ENCODE measurements at regions not wholly inside any gene's neighbourhood (a gene's known extent, or its start where the extent isn't known, plus 50 kb on each side); places are given as distances from the start of the nearest gene placed in this dataset.
"Not testable (repeated sequence)": the region's sequence is repeated elsewhere in the genome, so short reads cannot be mapped to it uniquely, and the experiment has no call there.

DNA sequence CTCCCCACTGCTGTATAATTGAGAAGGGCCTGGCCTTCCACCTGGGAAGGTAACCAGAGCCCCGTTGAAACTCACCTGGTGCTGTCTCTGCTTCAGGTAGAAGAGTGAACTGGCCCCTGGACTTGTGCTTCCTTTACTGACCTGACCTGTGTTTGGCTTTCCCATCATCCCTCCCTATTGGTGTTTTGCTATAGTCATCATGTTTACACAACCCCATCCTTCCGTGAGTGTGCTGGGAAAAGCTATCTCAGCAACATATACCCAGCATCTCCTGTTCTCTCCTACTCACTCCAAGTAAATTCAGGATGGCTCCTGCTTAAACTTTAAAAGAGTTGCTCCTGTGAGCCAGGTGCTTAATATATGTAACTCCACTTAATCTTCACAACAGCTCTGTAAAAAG lies 77.2 kb upstream of the TSC22D2 start:
- intact Hi-C loops (cut with DNase I, micrococcal nuclease) = no loop called here
- no peak for DNase-seq
- no peak for ATAC-seq

DNA sequence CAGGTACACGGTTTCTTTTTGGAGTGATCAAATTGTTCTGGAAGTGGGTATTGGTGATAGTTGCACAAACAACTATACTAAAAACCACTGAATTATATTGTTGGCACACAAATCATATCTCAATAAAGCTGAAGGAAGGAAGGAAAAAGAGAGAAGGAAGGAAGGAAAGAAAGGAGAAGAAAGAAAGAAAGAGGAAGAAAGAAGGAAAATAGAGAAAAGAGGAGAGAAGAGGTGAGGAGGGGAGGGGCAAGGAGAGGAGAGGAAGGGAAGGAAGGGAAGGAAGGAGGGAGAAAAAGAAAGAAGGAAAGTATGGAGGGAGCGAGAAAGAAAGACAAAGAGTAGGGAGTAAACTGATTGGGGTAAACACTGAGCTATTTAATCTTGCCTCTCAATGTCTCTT lies 77.9 kb upstream of the TSC22D2 start:
- intact Hi-C loops (cut with DNase I, micrococcal nuclease) = no loop called here
- ATAC-seq = no peak
- no peak for DNase-seq

- DNase-seq (no peak), ATAC-seq (no peak)
- intact Hi-C loops (cut with DNase I, micrococcal nuclease) = no loop called here
Observed at GRCh38 chr3:150329408-150329807, 78.7 kb upstream of the TSC22D2 start.

DNA sequence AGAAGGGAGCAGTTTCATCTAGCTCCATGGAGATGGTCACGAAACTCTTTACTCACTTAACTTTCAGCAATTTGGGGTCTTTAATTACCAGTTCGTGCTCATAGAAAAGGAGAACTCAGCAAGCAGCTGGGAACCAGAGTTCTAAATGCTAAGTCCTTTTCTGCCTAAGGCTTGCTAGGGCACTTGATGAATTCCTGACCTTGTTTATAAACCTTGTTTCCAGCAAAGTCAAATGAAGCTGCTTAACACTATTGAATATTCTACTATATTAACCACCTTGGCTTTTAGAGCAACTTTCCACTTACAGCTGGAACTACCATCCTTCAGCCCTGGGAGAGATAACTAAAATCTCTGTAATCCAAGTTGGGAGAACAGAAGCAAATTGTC lies 79.5 kb upstream of the TSC22D2 start:
- intact Hi-C loops (cut with DNase I, micrococcal nuclease) = no loop called here
- DNase-seq (no peak), ATAC-seq (no peak)

GRCh38 chr3:150327678-150328653 lies 80.1 kb upstream of the TSC22D2 start:
- ATAC-seq (no peak), DNase-seq (no peak)
- intact Hi-C loops (cut with DNase I, micrococcal nuclease) = no loop called here

- ATAC-seq (no peak), DNase-seq (no peak)
- intact Hi-C loops (cut with DNase I, micrococcal nuclease) = no loop called here
Observed at GRCh38 chr3:150324788-150325187, 83.3 kb upstream of the TSC22D2 start.

DNA sequence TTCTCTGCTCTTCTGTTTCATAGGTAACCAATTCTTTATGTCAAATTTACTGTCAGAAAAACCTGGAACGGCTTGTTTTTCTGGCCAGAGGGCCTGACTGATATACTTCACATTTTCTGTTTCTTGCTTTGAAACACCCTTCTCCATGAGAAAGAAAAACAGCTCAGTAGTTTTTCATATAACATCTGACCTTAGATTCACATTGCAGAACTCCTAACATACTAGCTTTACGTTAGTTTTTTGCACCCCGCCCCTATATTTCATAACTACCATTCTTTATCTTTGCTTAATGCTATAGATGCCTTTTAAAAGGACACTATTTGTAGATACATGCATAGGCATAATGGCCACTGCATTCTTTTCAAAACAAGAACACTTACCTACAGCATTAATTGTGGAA lies 83.9 kb upstream of the TSC22D2 start:
- intact Hi-C loops (cut with DNase I, micrococcal nuclease) = no loop called here
- ATAC-seq (no peak), DNase-seq (no peak)

GRCh38 chr3:150323770-150324169 lies 84.3 kb upstream of the TSC22D2 start:
- DNase-seq (no peak), ATAC-seq (no peak)
- intact Hi-C loops (cut with DNase I, micrococcal nuclease) = no loop called here

DNA sequence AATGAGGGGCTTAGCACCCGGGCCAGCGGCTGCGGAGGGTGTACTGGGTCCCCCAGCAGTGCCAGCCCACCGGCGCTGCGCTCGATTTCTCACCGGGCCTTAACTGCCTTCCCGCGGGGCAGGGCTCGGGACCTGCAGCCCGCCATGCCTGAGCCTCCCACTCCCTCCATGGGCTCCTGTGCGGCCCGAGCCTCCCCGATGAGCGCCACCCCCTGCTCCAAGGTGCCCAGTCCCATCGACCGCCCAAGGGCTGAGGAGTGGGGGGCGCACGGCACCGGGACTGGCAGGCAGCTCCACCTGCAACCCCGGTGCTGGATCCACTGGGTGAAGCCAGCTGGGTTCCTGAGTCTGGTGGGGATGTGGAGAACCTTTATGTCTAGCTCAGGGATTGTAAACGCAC lies 85.0 kb upstream of the TSC22D2 start:
- DNase-seq; ATAC-seq; intact Hi-C loops (cut with DNase I, micrococcal nuclease): not testable (repeated sequence)

- intact Hi-C loops (cut with DNase I, micrococcal nuclease); ATAC-seq; DNase-seq: not testable (repeated sequence)
Observed at GRCh38 chr3:150320971-150321370, 87.1 kb upstream of the TSC22D2 start.

DNA sequence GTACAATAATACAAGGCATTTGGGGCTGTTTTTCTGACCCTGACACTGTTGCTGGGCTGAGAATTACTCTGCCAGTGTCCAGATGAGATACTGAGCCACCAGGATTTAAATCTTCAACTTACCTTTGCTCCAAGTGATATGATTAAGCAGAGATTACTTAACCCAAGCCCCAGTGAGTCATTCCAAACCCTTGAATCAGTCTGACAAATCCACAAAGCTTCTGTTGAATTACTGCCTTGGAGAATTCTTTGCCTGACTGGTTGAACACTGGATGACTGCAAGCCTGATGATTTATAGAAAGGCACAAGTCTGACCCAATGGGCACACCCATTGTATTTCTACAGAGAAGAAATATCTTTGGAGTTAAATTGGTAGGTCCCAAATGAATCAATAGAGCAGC lies 88.2 kb upstream of the TSC22D2 start:
- ATAC-seq (peak; percentile 94), DNase-seq (no peak)
- intact Hi-C loops (cut with DNase I, micrococcal nuclease) = no loop called here

DNA sequence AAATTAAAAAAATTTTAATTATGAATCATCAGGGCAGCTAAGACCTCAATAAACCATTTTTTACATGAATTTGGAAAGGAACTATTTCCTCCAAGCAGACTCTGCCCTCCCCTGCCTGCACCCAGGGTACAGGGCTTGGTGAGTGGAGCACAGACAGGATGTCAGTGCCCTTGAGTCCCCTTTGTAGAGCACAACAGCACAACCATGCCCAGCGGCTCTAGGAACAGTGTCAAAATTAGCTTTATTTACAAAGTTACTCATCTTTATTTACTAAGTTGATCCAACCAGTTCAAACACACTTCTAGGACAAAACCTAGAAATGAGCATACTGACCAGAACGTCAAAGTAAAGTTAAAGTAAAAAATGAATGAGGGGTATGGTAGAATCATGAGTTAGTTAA lies 90.6 kb upstream of the TSC22D2 start:
- ATAC-seq (no peak), DNase-seq (no peak)
- intact Hi-C loops (cut with DNase I, micrococcal nuclease) = no loop called here

DNA sequence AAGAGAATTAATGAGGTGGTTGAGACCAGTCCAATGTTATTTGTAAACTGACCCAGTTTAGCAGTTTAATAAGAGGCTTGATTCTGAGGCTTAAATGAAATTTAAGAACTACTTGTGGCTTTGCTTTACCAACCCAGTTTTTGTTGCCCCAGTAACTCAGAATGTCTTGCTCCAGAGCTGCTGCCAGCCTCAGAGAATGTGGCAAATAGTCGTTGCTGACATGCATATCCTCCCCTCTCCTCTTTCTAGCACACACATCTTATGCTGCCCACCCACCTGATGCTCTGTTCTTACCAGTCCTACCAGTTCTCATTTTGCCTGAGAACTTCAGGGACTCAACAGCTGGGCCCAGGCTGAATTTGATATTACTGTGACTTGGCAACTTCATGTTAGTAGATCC lies 92.4 kb upstream of the TSC22D2 start:
- intact Hi-C loops (cut with DNase I, micrococcal nuclease) = no loop called here
- no peak for ATAC-seq
- DNase-seq = no peak

GRCh38 chr3:150314248-150315004 lies 93.7 kb upstream of the TSC22D2 start:
- DNase-seq (peak; percentile 62 to 70), ATAC-seq (peak; percentile 96)
- intact Hi-C loops (cut with DNase I, micrococcal nuclease) = no loop called here

- intact Hi-C loops (cut with DNase I, micrococcal nuclease) = no loop called here
- ATAC-seq (no peak), DNase-seq (no peak)
Observed at GRCh38 chr3:150312018-150312657, 96.0 kb upstream of the TSC22D2 start.

- ATAC-seq (no peak), DNase-seq (no peak)
- intact Hi-C loops (cut with DNase I, micrococcal nuclease) = no loop called here
Observed at GRCh38 chr3:150311156-150311555, 96.9 kb upstream of the TSC22D2 start.

DNA sequence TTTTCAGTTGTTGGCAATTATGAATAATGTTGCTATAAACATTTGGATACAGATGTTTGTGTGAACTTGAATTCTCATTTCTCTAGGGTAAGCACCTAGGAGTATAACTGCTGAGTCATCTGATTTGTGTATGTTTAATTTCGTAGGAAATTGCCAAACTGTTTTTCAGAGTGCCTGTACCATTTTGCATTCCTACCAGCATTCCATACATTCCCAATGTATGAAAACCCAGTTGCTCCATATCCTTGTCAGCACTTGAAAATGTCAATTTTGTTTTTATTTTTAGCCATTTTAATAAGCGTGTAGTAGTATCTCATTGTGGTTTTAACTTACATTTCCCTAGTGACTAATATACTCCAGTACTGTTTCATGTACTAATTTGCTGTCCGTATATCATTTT lies 98.5 kb upstream of the TSC22D2 start:
- ATAC-seq = no peak
- intact Hi-C loops (cut with DNase I, micrococcal nuclease) = no loop called here
- no peak for DNase-seq

- DNase-seq (no peak), ATAC-seq (no peak)
- intact Hi-C loops (cut with DNase I, micrococcal nuclease) = no loop called here
Observed at GRCh38 chr3:150309257-150309542, 98.9 kb upstream of the TSC22D2 start.

- intact Hi-C loops (cut with DNase I, micrococcal nuclease) = no loop called here
- DNase-seq = peak; percentile 39 to 61
- peak; percentile 95 for ATAC-seq
Observed at GRCh38 chr3:150308481-150309256, 99.4 kb upstream of the TSC22D2 start.
